ENCODE measurements at regions not wholly inside any gene's neighbourhood (a gene's known extent, or its start where the extent isn't known, plus 50 kb on each side); places are given as distances from the start of the nearest gene placed in this dataset.

DNA sequence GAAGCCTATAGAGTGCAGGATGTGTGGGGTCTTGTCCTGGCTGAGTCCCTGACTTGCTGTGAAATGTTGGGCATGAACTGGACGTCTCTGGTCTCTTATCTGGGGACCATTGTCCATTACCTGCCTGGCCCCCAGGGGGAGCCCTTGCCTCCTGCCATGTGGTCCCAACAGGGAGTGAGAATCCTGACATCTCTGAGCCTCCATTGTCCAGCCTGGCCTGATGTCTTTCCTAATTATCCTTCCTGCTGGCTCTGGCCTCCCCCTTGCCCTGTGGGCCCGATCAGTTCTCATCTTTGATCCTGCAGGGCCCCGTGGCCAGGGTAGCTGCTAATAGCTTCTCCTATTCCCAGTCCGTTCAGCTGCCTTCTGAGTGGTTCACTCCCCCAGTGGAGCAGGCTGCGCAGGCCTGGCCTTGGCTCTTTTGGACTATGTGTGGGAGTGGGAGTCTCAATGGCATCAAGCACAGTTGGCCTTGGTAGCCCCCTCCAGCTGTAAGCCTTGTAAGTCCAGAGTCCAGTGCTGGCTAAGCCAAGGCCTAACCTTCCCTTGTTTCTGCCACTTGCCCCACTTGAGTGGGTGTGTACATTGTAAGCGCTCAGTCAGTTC is 77.9 kb upstream of the RALY start:
- peaks cover 0 to 2% (median 0%) of the 10 kb centered on the region in 7 donors for H3K9me3 Mint-ChIP-seq
- H3K4me1 Mint-ChIP-seq, result peaks cover 33% of the 10 kb centered on the region
- H3K4me1 ChIP-seq (ENCODE audit: control insufficient read depth in 1 of 2, insufficient read depth in 2 of 2, low read length in 2 of 2), result peaks cover 13% of the 10 kb centered on the region in 2 donors
- H4K20me1 ChIP-seq (ENCODE audit: insufficient read depth, low read length), result no peaks in the 10 kb centered on the region
- H3K27me3 Mint-ChIP-seq (ENCODE audit: low read depth in 3 of 3), result peaks cover 3 to 9% (median 6%) of the 10 kb centered on the region in 3 donors
- no peak overlapping the region for H3K4me2 ChIP-seq (replicated peaks; ENCODE audit: extremely low read depth, low read length, poor library complexity, severe bottlenecking)
- H3K4me3 ChIP-seq (replicated peaks in 1 of 3; ENCODE audit: low read depth in 2 of 3, low read length in 3 of 3), result no peak overlapping the region
- no peak overlapping the region for H3K27ac Mint-ChIP-seq
- H3K36me3 Mint-ChIP-seq, result no peaks in the 10 kb centered on the region
- DNase-seq, result peak; percentile 36 to 53 (median 49)
- intact Hi-C loops (cut with micrococcal nuclease), result loop anchor here (10.0 kb wide), 1 partner anchor 209 kb away; no protein-coding TSS in a partner anchor
- H2AFZ ChIP-seq (ENCODE audit: insufficient read depth, low read depth, low read length, poor library complexity, severe bottlenecking), result no peak overlapping the region
- no peaks in the 10 kb centered on the region for H3K27me3 ChIP-seq (ENCODE audit: control insufficient read depth in 2 of 2, insufficient read depth in 2 of 2, low read length in 2 of 2)
- TF ChIP-seq, protein P1, sequence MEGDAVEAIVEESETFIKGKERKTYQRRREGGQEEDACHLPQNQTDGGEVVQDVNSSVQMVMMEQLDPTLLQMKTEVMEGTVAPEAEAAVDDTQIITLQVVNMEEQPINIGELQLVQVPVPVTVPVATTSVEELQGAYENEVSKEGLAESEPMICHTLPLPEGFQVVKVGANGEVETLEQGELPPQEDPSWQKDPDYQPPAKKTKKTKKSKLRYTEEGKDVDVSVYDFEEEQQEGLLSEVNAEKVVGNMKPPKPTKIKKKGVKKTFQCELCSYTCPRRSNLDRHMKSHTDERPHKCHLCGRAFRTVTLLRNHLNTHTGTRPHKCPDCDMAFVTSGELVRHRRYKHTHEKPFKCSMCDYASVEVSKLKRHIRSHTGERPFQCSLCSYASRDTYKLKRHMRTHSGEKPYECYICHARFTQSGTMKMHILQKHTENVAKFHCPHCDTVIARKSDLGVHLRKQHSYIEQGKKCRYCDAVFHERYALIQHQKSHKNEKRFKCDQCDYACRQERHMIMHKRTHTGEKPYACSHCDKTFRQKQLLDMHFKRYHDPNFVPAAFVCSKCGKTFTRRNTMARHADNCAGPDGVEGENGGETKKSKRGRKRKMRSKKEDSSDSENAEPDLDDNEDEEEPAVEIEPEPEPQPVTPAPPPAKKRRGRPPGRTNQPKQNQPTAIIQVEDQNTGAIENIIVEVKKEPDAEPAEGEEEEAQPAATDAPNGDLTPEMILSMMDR (IDR thresholded peaks at IDR 0.05), result peak; percentile 77
- no peaks in the 10 kb centered on the region for H3K36me3 ChIP-seq (replicated peaks in 1 of 2; ENCODE audit: control insufficient read depth in 1 of 2, insufficient read depth in 2 of 2, low read length in 2 of 2)
- no peak overlapping the region for H3K4me3 Mint-ChIP-seq
- H3K79me2 ChIP-seq (ENCODE audit: insufficient read depth, low read length), result no peaks in the 10 kb centered on the region
- no peak overlapping the region for H3K9ac ChIP-seq (ENCODE audit: insufficient read depth, low read length, poor library complexity, severe bottlenecking)
- WGBS (ENCODE audit: insufficient coverage), result 100% methylated on average over 1 of the region's 6 CpGs
- no peak overlapping the region for H3K27ac ChIP-seq (ENCODE audit: low read depth in 1 of 2, low read length in 2 of 2)
- H3K9me3 ChIP-seq (replicated peaks in 1 of 2; ENCODE audit: control insufficient read depth in 1 of 2, insufficient read depth in 1 of 2, low read length in 2 of 2), result no peaks in the 10 kb centered on the region

DNA sequence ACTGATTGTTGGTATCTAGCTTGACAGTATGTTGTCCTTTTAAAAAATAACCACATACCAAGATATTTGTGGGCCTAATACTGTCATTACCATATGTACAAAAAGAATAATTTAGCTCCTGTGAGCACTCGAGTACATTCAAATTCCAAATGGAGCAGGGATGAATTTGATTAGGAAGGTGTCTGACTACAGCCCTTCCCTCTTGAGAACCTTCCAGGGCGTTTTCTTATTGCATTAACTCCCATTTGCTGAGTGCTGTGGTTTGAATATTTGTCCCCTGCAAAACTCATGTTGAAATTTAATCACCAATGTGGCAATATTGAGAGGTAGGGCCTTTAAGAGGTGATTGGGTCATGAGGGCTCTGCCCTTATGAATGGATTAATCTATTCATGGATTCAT is 76.9 kb upstream of the RALY start:
- intact Hi-C loops (cut with micrococcal nuclease), result loop anchor here (10.0 kb wide), 1 partner anchor 208 kb away; no protein-coding TSS in a partner anchor

More for the DNA sequence above, 76.9 kb upstream of the RALY start:
- Mint-ChIP-seq H3K9me3 (peaks cover 0 to 2% (median 0%) of the 10 kb centered on the region in 7 donors), H3K4me3 (no peak overlapping the region), H3K36me3 (no peaks in the 10 kb centered on the region), H3K27ac (no peak overlapping the region), H3K27me3 (ENCODE audit: low read depth in 3 of 3) (peaks cover 5 to 7% (median 6%) of the 10 kb centered on the region in 3 donors), H3K4me1 (peaks cover 33% of the 10 kb centered on the region)
- Histone ChIP-seq H3K4me3 (replicated peaks in 1 of 3; ENCODE audit: low read depth in 2 of 3, low read length in 3 of 3) (no peak overlapping the region), H3K36me3 (replicated peaks in 1 of 2; ENCODE audit: control insufficient read depth in 1 of 2, insufficient read depth in 2 of 2, low read length in 2 of 2) (no peaks in the 10 kb centered on the region), H3K27ac (ENCODE audit: low read depth in 1 of 2, low read length in 2 of 2) (no peak overlapping the region), H3K4me1 (ENCODE audit: control insufficient read depth in 1 of 2, insufficient read depth in 2 of 2, low read length in 2 of 2) (peaks cover 13% of the 10 kb centered on the region in 2 donors), H3K4me2 (replicated peaks; ENCODE audit: extremely low read depth, low read length, poor library complexity, severe bottlenecking) (no peak overlapping the region), H3K79me2 (ENCODE audit: insufficient read depth, low read length) (no peaks in the 10 kb centered on the region), H3K27me3 (ENCODE audit: control insufficient read depth in 2 of 2, insufficient read depth in 2 of 2, low read length in 2 of 2) (no peaks in the 10 kb centered on the region), H4K20me1 (ENCODE audit: insufficient read depth, low read length) (no peaks in the 10 kb centered on the region), H3K9ac (ENCODE audit: insufficient read depth, low read length, poor library complexity, severe bottlenecking) (no peak overlapping the region), H2AFZ (ENCODE audit: insufficient read depth, low read depth, low read length, poor library complexity, severe bottlenecking) (no peak overlapping the region), H3K9me3 (replicated peaks in 1 of 2; ENCODE audit: control insufficient read depth in 1 of 2, insufficient read depth in 1 of 2, low read length in 2 of 2) (no peaks in the 10 kb centered on the region)
- no CpG with 5 or more reads among the region's 2 CpGs for WGBS (ENCODE audit: insufficient coverage)
- no peak for DNase-seq
- TF ChIP-seq, protein P1 (IDR thresholded peaks at IDR 0.05), result no peak
